Activated CD4-positive, CD25-positive, alpha-beta regulatory T cell treated with anti-CD3 and anti-CD28 coated beads, Interleukin-2, amount 50 U/mL, for 72 hours (primary cell): ENCODE measurements at regions not wholly inside any gene's neighbourhood (a gene's known extent, or its start where the extent isn't known, plus 50 kb on each side); places are given as distances from the start of the nearest gene placed in this dataset.
"Not testable (repeated sequence)": the region's sequence is repeated elsewhere in the genome, so short reads cannot be mapped to it uniquely, and the experiment has no call there.

Source experiments
- DNase-seq: peaks from one replicate; pipeline ENCODE4 v3.0.0; 2021

DNA sequence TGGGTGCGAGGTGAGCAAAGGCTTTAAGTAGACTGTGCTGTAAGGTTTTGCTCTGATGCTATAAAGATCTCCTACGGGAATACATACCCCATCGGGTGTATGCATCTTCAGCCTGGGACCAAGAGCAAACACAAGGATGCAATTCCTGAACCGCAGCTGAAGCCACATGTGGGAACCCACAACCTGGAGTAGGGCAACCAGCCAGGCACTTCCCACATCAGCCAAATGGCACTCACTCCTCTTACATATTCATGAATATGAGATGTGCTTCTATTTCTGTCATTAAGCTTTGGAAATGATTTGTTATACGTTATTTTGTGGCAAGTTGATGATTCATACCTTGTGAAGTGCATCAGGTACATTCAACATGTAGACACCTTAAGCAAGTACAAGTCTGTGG is 619.2 kb downstream of the C6orf118 start:
- no peak for DNase-seq

DNA sequence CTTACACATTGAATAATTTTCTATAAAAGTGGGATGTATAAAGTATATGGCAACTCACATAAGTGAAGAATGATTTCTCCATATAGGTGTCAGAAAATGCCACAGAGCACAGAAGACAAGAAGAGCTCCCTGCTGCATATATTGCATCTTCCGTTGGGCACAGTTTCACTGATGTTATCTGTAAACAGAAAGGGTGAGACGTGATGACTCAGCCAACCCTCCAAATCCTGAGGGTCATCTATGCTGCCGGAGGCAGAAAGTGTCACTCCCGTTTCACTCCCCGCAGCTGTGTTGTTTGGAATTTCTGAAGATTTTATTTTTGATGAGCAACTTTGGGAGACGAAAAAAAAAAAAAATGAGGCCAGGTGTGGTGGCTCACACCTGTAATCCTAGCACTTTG is 644.1 kb downstream of the C6orf118 start:
- DNase-seq = no peak

DNA sequence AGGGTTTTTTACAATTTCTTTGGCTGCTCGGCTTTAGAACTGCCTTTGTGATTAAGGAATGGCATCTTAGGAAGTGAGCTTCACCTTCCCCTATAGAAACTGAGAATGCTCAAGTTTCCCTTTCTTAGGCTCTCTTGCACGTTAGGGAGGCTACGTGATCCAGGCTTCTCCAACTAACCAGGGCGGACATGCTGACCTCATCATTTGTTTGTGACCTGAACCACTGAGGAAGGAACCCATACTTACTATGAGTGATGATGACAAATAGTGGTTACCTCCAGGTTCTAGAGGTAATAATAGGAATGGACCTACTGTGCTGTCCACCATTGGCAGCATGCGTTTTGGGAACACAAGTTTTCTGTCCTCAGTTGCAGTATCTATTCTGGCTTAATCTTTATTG is 645.8 kb downstream of the C6orf118 start:
- no peak for DNase-seq

DNA sequence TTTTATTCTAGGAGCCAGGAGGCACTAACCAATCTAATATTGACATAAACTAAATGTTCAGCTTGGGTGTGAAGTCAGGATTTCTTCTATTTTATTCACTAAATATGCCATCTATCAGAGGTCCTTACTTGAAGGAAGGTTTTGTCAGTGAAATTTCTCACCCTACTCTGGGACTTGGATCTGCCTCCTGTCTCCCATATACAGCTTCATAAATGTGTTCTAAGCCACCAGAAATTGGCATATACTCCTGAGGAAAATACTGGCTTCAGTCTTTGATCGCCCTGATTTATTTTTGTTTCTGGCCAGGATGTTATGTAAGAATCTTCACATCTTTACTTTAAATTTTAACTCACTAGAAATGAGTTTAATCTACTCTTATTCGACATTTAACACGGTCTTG is 647.7 kb downstream of the C6orf118 start:
- no peak for DNase-seq

GRCh38 chr6:164660781-164661180 is 648.6 kb downstream of the C6orf118 start:
- no peak for DNase-seq

DNA sequence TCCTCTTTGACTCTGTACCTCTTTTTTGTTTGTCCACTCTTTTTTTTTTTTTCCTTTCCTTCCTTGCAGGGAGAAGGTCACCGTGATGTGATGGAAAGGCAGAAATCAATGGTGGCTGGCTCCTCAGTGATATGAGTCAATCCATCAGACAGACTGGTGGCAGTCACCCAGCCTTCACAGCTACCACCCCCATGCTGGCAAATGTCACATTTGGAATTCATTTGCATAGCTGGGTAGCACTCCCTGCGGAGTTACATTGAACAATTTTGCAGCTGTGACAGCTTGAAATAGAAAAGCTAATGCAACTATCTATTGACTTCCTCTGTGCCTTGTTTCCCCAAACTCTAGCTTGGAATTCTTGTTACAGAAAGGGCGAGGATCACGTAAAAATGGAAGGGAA is 668.4 kb downstream of the C6orf118 start:
- DNase-seq = no peak

DNA sequence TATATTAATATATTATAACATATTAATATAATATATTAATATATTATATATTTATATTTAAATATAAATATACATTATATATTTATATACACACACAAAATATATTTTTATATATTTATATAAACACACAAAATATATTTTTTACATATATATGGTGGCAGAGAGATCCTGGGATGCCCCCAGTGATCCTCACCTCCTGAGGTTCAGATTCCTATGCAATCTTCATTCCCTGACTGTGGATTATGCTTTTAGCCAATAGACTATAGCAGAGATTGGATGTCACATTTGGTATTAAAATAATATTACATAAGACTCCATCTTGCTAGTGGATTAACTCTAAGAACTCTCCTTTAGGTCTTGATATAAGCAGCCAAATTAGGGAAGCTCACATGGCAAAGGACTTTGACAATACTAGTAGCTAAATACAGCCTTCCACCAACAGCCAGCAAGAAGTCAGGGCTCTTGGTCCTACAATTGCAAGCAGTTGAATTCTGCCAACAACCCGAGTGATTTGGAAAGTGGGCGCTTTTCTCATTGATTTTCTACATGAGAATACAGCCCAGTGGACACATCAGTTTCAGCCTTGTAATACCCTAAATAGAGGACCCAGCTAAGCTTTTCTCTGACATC is 681.0 kb downstream of the C6orf118 start:
- DNase-seq = no peak

DNA sequence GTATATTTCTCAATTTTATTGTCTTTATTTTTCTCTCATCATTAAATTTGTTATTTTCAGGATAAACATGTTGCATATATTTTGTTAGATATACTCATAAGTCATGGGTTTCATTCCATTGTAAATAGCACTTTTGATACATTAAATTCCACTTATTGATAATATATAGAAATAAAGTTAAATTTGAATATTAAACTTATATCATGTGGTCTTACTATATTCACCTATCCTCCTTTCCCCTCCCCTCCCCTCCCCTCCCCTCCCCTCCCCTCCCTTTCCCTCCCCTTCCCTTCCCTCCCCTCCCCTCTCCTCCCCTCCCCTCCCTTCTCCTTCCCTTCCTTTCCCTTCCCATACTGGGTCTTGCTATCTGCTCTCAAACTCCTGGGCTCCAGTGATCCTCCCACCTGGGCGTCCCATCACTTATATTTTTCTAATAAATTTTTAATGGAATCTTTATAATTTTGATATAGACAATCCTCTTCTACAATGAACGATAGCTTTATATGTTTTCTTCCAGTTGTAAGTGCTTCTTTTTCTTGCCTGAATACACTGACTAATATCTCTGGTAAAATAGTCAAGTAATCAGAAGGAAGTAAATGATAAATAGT is 692.4 kb downstream of the C6orf118 start:
- DNase-seq = no peak

DNA sequence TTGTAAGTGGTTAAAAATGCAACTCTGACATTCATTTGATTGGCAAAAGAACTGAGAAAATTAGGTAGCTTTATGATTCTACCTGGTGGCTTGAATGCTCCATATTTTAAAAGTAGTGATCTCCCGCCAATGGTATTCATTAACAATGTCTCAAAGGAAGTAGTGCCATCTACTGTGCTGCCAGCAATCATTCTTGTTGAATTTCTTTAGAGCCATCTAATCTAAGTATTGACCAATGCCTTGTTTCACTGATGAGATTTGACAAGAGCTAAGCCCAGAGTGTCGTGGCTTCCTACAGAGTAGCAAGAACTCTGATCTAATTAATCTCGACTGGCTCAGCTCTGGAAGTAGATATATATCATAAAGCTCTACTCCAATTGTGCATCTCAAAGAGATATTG is 696.7 kb downstream of the C6orf118 start:
- no peak for DNase-seq

DNA sequence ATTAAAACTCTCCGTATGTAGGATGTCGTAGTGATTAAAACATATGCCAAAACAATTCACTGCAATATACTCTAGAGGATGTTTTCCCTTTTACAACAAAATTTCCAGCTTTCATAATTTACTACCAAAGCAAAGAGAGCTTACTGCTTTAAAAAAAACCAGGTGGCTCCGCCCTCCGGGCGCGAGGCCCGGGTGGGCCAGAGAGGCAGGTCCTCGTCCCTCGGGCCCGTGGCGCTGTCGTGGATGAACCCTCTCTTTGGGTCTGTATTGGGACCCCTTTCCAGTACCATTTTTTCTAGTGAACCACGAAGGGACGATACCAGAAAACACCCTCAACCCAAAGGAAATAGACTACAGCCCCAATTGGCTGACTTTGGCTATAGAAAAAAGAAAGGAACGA is 698.5 kb downstream of the C6orf118 start:
- DNase-seq = not testable (repeated sequence)

- DNase-seq = not testable (repeated sequence)
Observed at GRCh38 chr6:164602415-164602814, 707.0 kb downstream of the C6orf118 start.

DNA sequence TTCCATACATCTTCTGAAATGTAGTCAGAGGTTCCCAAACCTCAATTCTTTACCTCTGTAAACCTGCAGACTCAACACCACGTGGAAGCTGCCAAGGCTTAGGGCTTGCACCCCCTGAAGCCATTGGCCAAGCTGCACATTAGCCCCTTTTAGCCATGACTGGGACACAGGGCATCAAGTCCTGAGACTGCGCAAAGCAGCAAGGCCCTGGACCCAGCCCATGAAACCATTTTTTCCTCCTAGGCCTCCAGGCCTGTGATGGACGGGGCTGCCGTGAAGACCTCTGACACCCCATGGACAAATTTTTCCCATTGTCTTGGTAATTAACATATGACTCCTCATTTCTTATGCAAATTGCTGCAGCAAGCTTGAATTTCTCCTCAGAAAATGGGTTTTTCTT is 727.8 kb downstream of the C6orf118 start:
- DNase-seq = no peak

DNA sequence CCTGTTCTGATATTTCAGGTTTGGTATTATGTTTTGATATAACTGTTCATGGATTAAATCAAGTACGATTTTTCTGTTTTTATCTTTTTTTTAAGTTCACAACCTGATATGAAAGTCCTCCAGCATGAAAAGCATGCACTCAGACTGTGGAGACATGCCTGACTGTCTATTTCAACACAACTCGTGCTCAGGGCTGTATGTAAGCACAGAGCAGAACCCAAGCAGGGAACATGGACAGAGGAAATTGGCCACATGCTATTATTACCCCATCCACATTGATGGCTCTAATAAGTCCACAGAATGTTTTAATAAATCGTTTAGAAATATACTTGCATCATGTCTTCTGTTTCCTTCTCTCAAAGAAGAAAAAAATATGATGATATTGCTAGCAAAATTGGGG is 730.4 kb downstream of the C6orf118 start:
- DNase-seq = no peak

- no peak for DNase-seq
Observed at GRCh38 chr6:164578616-164579015, 730.8 kb downstream of the C6orf118 start.

DNA sequence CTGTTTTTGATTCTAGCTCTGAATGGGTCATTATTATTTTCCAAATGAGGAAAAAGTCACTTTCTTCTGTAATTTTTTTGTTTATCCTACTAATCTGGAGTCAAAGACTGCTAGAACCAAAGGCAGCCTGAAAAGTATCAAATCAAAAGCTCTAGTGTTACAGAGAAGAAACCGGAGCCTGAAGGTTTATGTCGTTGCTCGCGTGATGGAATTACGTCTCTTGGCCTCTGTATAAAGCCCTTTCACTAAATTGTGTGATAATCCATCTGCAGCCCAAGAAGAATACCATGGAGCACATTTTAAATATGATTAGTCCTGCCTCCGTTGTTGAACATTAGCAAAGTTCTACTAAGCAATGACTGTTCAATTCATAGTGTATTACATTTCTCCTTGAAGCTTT is 738.6 kb downstream of the C6orf118 start:
- no peak for DNase-seq

- DNase-seq = no peak
Observed at GRCh38 chr6:164569509-164569908, 739.9 kb downstream of the C6orf118 start.

GRCh38 chr6:164563924-164564323 is 745.5 kb downstream of the C6orf118 start:
- DNase-seq = no peak

DNA sequence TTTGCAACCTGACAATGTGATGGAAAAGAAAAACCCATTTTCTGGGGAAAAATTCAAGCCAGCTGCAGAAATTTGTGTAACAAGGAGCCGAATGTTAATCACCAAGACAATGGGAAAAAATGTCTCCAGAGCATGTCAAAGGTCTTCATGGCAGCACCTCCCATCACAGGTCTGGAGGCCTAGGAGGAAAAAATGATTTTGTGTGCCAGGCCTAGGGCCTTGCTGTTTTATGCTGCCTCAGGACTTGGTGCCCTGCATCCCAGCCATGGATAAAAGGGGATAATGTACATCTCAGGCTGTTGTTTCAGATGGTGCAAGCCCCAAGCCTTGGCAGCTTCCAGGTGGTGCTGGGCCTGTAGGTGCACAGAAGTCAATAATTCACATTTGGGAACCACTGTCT is 747.7 kb downstream of the C6orf118 start:
- no peak for DNase-seq

GRCh38 chr6:164554700-164555476 is 754.5 kb downstream of the C6orf118 start:
- DNase-seq = no peak

GRCh38 chr6:164554226-164554625 is 755.2 kb downstream of the C6orf118 start:
- no peak for DNase-seq

DNA sequence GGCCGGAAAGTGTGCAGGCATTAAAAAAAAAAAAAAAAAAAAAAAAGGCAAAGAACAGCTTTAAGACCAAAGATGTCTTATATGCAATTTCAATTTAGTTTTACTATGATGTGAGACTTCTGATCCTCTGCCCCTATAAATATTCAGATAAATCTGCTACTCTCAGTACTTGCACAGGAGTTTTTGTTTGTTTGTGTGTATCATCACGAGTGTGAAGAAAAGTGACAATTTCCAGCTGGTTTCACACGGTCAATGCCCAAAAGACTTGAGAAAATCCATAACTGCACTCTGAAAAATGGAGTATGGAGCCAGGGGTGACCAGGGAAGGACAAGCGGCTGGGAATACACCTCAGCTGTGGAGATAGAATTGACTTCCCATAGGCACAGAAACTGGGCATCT is 757.7 kb downstream of the C6orf118 start:
- no peak for DNase-seq

- no peak for DNase-seq
Observed at GRCh38 chr6:164547076-164547475, 762.3 kb downstream of the C6orf118 start.

DNA sequence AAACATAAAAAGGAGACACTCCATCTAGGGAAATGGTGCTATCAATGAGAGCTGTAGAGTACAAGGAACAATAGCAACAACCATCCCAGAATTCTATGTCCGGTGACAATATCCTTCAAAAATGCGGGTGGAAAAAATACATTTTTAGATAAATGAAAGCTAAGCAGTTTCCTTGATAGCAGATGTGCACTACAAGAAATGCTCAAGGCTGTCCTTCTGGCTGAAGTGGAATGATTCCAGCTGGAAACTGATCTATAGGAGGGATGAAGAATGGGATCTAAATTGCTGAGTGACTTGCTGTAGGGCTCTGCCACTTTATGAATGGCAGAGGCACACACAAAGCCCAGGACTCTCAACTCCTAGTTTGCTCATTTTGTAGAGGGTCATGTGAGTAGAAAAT is 763.1 kb downstream of the C6orf118 start:
- no peak for DNase-seq

DNA sequence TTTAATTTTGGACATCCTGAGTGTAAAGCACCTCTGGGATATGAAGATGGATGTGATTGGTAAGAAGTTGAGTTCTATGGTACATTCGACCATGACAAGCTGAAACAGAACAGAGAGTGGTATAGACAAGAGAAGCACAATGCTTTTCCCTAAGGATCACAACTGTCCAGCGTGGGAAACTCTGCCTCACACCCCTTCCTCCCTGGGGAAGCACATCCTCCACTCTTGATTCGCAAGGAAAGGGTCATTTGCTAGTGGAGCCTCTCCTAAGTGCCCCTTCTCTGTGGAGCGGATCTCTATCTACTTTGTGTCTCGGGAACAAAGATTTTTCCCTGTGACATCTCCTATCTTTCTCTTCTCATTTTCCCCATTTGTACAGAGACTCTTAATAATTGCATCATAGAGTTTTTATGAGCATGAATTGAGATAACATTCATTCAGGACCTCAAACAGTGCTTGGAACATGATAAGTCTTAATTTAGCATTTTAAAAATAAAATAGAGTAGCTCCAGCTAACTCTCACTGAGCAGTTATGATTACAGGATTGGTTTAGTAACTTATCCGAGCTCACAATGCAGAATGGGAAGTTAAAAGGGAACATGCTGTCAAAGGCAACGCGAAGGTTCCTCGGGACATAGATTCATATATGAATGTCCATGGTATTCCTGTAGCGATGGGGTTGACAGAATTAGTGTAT is 775.2 kb downstream of the C6orf118 start:
- no peak for DNase-seq
